Ecto neural progenitor cell (in vitro differentiated cells): ENCODE measurements at regions not wholly inside any gene's neighbourhood (a gene's known extent, or its start where the extent isn't known, plus 50 kb on each side); places are given as distances from the start of the nearest gene placed in this dataset.

Experiments
- DNase-seq: peaks from one replicate; pipeline ENCODE4 v3.0.0-alpha.2; 2018; ENCODE audit warnings: low spot score

DNA sequence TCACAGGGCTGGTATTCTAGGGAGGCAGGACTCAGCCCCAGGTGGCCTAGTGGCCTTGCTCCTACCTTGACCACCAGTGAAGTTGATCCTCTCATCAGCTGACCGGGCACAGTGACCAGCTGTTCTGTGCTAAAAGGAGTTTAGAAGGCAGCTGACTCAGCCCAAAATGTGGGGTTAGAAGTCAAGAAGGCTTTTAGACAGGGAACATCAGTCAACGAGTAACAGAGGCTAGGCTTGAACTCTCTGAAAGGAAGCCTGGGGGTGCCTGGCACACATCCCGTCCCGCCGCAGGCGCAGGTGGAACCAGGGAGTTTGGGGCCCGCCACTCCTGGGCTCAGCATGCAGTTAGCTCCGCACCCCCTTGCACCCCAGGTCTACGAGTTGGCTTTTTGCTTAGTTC is 114.9 kb upstream of the SLC45A1 start:
- no peak for DNase-seq

DNA sequence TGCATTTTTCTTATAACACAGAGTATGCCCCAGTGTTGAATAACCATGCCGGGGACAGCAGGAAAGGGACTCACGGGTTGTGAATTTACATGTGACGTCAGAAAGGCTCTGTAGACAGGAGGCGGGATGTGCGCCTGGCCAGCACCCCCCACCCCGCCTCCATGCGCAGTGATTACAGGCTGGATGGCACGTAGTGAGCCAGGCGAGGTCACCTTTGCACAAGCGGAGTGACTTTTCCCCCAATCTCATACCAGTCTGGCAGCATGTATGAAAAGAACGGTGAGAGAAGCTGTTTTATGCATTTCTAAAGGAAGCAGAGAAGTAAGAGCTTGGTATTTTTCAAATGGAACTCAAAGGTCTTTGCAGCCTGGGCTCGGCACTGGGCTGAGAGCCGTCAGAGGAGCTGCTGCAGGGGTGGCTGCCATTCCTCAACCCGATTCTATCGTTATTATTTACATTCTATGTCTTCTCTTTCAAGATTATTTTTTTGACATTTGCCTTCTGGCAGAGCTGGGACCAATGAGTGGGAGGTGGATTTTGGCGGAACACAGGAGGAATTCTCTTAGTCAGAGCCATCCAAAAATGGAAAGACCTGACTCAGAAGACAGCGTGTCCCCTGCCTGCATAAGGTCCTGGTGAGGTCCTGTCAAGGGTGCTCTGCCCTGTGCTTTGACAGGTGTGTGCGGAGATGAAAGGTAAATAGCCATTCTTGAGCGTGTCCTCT is 115.6 kb upstream of the SLC45A1 start:
- DNase-seq: no peak

DNA sequence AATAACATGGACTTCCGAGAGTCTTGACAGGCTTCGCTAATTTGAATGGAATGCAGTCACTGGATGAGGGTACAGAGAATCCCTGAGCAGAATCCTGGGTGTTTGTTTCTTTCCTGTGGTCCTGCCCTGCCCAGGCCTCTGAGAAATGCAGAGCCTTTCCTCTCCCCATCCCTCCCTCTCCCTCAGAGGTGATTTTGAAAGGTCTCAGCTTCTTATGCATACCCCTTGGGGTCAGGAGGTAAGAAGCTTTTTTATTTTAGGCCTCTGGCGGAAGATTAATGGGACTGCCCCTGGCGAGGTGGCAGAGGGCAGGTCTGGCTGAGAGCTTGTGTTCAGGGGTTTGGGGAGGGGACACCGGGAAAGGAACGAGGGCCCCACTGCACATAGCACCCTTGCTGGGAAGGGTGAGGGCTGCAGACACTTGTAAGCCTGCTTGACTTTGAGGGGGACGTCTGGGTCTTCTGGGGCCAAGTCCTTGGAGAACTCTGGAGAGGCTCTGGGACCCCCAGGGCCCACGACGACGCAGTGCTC is 116.5 kb upstream of the SLC45A1 start:
- no peak for DNase-seq

DNA sequence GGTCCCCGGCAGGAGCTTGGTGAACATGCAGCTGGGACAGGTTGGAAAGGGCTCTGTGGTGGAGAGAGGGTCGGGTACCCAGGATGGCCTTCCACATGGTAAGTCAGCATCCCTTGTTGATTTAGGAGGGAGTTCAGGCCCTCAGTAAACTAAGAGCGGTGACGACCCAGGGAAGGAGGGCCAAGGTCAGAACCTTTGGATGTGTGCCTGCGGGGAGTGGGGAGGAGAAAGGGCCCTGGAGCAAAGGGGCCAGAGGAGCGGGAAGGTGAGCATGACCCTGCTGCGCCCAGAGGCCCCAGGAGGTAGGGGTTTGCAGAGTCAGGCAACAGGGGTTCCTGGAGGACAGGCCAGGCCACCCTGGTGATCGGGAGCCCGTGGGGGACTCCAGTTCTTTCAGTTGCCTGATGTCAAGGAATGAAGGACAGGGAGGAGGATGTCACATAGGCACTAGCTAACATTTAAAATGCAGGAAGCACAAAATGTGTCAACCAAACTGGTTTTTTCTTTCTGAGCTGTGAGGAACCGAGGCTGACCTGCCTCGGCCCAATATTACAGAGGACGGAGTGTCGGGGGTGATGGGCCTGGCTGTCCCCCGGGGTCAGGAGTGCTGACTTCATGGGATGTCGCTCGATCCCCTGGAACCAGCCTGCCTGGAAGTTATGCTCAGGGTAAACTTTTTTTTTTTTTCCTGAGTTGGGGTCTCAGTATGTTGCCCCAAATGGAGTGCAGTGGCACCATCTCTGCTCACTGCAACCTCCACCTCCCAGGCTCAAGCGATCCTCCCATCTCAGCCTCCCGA is 117.4 kb upstream of the SLC45A1 start:
- DNase-seq: no peak

DNA sequence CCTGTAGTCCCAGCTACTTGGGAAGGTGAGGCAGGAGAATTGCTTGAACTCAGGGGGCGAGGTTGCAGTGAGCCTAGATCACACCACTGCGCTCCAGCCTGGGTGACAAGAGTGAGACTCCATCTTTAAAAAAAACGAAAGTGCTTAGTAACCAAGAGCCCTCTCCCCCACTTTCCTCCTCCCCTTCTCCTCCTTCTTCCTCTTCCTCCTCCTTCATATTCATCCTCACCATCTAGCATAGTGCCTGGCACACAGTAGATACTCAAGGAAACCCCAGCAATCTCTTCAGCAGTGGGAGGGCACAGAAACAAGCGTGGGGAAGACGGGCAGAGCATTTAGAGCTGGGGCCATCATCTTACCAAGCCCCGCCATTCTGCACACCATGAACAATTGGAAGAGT is 119.4 kb upstream of the SLC45A1 start:
- no peak for DNase-seq

DNA sequence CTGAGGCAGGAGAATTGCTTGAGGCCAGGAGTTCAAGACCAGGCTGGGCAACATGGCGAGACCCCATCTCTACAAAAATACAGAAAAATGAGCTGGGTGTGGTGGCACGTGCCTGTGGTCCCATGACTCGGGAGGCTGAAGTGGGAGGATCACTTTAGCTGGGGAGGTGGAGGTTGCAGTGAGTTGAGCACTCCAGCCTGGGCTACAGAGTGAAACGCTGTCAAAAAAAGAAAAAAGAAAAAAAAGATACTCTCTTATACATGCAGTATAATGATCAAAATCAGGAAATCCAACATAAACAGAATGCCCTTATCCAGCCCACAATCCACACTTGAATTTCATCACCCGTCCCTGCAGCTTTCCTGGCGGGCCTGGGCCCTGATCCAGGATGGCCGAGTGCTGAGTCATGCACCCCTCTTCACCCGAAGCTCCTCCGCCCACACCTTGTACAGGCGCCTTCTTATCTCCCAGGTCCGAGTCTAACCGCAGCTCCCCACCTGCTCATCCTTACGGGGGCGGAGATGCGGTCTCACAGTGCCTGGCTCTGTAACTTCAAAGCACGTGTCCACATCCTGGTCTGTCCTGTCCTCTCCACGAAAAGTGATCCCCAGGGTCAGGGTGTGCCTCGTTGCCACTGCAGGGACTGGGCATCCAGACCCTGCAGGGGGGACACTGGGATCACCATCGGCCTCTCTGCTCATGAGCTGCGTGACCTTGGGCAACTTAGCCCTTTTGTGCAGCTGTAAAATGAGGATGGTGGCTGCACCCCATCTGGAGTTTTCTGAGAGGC is 120.2 kb upstream of the SLC45A1 start:
- no peak for DNase-seq

DNA sequence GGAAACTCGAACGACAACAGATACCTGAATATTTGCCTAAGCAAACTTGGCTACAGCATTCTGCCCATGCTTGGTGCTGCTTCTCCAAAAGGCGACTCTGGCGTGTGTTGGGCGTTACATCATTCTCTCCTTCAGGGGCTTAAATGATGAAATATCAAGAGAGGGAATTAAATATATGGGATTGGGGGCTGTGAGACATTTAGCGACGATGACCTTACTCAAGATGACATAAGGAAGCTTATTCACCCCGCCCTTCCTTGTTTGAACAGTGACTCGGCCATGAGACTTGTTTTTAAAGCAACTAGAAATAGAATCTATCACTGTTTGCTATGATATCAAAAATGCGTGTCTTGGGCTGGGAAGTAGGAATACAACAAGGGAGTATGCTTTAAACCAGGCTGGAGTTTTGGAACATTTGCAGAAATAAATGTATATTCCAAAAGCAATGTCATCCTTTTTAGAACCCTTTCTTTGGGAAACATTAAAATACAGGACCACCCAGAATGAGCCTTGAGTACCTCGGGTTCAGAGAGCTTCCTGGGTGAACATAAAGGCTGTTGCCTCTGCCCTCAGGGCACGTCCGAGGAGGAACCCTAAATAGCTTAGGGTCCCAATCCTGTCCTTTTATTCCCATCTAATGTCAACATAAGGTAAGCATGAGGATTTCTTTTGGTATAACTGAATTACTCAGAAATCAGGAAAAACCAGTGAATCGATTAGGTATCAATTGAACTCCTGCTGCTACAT is 123.3 kb upstream of the SLC45A1 start:
- DNase-seq: no peak

DNA sequence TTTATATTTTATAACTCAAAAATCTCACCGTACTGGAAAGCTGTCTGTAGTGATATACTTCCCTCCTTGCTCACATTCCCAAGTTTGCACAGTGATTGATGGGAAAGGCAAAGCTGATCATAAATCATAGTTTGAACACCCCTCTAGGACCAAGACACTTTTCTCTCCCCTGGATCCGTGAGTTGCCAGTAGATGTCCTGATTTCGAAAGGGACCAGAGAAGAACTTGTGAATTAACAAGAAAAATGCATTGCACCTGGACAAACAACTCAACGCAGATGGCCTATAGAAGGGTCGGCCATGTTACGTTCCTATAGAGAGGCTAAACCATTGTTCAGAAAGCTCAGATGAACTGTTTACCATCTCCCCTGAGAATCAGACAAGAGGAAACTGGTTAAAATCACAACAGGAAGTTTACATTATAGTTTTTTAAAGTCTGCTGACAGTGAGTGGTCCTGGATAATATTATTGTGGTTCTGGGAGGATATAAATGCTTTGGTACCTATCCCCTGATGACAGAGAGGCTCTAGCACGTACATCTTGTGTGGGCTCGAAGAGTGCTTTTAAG is 124.0 kb upstream of the SLC45A1 start:
- no peak for DNase-seq

DNA sequence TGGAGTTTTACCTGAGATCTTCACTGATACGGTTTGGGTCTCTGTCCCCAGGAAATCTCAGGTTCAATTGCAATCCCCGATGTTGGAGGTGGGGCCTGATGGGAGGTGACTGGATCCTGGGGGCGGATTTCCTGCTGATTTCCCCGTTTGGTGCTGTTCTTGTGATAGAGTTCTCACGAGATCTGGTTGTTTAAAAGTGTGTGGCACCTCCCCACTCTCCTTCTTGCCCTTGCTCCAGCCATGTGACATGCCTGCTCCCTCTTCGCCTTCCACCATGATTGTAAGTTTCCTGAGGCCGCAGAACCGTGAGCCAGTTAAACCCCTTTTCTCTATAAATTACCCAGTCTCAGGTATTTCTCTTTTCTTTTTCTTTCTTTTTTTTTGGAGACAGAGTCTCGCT is 126.4 kb upstream of the SLC45A1 start:
- DNase-seq: no peak

DNA sequence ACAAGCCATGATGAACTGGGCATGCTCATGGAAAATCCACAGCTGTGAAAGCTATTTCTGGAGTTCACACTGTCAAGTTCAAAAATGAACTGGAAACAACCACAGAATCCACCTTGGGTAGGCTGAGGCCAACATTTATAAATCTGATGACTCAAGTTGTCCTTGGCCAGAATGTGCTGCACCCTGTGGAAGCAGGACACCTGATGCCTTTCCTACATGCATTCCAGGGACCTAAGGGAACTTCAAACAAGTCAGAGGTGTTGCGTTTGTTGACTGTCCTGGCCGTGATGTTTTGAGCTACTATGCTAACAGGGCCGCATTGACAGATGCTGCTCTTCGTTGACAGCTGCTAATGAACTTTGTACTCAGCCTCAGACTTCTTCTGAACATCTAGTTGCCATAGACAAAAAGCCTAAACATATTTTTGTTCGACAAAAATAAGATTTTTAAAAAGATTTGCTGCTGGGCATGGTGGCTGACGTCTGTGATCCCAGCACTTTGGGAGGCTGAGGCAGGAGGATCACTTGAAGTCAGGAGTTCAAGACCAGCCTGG is 127.9 kb upstream of the SLC45A1 start:
- DNase-seq: no peak

DNA sequence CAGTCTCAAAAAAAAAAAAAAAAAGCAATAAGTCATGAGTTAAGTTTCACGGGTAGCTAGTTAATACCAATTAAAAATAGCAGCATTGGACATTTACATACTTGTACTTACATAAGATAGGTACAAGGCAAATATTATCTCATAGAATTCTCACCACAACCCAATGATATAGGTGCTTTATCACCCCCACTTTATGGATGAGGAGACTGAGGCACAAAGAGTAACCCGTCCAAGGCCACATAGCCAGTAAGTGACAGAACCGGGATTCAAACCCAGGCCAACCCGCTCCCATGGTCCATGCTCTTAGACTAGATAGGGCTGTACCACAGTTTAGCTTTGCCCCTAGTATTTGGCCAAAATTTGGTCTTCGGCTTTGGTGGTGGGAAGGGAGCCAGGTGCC is 132.5 kb upstream of the SLC45A1 start:
- DNase-seq: no peak

DNA sequence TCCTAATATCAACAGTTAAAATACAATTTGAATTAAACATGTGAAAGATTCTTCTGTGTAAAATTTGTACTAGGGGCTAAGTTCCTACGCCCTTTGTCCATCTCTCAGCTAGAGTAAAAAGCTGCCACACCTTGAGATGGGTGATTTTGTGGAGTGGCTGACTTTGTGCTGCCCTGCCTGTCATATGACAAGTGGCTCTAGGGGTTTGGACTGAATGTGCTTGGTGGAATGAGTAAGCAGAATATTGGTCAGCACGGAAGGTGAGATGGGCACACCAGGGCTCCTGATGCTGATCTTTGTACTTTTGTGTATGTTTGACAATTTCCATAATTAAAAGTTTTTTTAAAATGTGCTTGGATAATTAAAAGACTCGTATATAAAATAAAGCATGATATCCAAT is 133.6 kb upstream of the SLC45A1 start:
- DNase-seq: no peak

DNA sequence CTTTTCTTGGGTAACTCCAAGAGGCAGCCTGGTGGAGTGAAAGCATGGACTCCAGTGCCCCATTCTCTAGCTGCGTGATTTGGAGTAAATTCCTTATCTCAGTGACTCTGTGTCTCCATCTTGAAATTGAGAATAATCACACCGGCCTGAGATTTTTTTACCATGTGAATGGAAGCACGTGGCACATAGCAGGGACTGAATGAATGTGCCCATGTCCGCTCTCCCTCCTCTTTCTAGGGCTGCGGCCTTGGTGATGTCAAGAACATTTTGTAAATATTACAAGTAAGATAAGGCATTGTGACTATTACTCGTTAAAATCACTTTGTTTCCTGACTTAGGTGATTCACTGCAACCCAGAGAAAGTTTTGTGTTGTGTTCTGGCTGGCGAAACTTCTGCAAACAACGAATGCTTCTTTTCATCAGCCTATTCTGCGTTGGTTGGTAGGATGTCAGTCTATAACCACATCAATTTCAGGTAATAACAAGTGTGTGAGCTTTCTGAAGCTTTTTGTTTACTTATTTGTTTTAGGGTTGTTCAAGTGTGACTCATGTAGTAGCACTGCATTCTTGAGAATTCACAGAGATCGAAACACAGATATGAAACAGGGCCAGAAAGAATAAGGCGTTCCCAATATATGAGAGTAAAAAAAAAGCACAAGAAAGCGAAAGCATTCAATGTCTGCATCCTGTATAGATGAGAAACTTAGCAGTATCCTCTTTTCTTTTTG is 135.7 kb upstream of the SLC45A1 start:
- no peak for DNase-seq

DNA sequence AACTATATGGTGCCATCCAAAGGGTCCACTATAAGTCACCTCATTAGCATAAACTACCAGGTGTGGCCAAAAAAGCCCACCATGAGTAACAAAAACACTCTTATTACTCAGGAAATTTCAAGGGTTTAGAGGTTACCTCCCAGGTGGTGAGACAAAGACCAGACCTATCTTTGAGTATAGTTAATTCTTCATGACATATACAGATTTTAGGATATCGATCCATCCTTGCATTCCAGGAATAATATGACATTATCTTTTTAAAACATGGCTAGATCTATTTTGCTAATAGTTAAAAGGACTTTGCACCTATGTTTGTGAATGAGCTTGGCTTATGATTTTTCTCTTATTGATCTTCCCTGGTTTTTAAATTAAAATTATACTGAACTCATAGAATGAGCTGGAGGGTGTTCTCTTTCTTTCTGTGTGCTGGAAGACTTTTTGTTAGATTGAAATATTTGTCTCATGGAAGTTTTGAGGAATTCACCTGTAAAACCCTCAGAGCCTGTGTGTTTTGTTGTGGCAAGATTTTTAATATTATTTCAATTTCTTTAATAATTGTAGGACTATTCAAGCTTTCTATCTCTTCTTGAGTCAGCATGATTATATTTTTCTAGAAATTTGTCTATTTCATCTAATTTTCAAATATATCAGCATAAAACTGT is 138.7 kb upstream of the SLC45A1 start:
- no peak for DNase-seq

DNA sequence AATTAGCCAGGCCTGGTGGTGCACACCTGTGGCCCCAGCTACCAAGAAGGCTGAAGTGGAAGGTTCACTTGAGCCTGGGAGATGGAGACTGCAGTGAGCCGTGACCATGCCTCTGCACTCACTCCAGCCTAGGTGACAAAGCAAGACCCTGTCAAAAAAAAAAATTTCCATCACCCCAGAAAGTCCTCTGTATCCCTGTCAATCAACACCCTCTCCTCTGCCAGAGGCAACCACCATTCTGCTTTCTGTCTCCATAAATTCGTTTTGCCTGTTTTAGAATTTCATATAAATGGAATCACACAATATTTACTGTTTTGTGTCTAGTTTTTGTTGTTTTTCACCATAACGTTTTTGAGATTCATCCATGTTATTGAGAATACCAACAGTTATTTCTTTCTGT is 141.6 kb upstream of the SLC45A1 start:
- DNase-seq: no peak

DNA sequence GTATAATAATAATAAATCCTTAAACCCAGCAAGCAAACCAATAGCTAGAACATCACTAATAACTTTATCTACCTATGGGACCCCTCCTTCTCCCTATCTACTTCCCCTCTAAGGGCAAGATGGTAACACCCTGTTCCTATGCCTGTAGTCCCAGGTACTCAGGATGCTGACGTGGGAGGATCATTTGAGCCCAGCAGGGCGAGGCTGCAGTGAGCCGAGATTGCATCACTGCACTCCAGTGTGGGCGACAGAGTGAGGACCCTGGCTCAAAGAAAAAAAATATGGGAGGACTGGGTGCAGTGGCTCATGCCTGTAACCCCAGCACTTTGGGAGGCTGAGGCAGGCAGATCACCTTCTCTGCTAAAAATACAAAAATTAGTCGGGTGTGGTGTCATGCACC is 143.1 kb upstream of the SLC45A1 start:
- no peak for DNase-seq

DNA sequence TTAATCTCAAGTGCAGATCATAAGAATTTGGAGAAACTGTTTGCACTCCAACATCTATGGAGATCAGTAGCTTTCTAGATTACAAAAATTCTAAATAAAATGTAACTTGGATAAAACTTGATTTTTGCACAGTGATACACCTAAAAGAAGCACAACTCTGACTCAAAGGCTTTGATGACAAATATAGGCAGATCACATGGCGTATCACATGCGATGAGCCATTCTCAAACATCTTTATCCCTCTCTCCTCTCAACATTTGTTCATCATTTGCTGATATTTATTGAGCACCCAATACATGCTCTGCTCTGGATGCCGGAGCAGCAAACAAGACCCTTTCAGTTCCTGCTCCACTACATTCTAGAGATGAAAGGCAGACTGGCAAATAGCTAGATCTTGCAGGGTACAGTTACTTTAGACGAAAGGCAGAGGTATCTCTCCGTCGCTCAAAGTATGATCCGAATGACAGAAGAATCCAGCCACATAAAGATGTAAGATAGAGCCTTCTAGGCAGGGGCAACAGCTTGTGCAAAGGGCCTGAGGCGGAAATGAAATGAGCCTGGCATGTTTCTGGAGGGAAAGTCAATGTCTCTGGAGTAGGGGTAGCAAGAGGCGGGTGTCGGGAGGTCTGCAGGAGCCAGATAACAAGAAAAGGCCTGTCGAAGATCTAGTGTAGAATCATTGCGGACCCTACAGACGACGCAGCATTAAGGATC is 145.8 kb upstream of the ERRFI1 start:
- no peak for DNase-seq

DNA sequence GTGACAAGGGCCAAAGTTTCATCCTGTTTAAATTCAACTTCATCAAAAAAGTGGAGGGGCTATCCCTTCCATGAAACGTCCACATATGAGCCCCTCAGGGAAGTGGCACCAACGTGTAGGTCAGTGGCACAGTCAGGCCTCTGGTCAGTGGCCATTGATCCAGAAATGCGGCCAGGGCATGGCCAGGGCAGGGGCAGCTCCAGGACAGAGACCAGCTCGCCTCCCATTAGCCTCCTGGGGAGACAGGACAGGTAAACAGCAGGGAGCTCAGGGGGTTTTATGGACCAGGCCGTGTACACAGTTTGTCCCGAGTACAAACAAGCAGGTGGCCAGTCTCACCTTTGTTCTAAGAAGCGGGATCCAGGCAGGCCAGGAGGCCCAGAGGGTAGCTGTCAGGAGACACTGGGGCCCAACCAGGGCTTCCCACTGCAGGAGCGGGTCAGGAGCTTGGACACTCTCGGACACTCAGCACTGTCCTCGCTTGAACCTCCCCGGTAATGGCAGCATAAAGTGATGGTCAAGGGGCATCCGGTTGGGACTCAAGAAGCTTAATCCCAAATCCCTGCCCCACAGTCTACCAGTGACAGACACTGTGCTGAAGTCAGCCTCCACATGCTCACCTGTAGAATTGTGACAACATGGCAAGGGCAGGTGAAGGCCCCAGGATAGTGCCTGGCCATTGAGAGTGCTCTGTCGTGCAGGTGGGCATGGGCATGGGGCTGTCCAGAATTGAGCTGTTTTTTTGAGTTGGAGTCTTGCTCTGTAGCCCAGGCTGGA is 144.1 kb upstream of the ERRFI1 start:
- no peak for DNase-seq
